Smooth muscle cell (in vitro differentiated cells): ENCODE measurements at regions not wholly inside any gene's neighbourhood (a gene's known extent, or its start where the extent isn't known, plus 50 kb on each side); places are given as distances from the start of the nearest gene placed in this dataset.

Experiments used
- DNase-seq: peaks from one replicate; lab custom pipeline; 2025; ENCODE audit not compliant: unreplicated experiment; lab: John Stamatoyannopoulos, UW
- H2AFZ ChIP-seq: fragments of 200-600 bp; sonication (generic); 2 replicates; pipeline ENCODE4 v1.6.0; 2016; ENCODE audit warnings: antibody characterized with exemption, low read depth, mild to moderate bottlenecking
- H3F3A ChIP-seq: fragments of 200-600 bp; sonication (generic); 2 replicates; pipeline ENCODE4 v1.6.0; 2017; ENCODE audit warnings: antibody characterized with exemption, low read depth
- H3K27ac ChIP-seq: fragments of 200-600 bp; sonication (generic); 2 replicates; pipeline ENCODE4 v1.5.1; 2016; ENCODE audit warnings: low read depth, mild to moderate bottlenecking
- H3K27me3 ChIP-seq: fragments of 200-600 bp; sonication (generic); 2 replicates; pipeline ENCODE4 v1.6.1; 2016; ENCODE audit warnings: low read depth, mild to moderate bottlenecking
- H3K36me3 ChIP-seq: fragments of 200-600 bp; sonication (generic); 2 replicates; pipeline ENCODE4 v1.5.1; 2016; ENCODE audit warnings: low read depth
- H3K4me1 ChIP-seq: fragments of 200-600 bp; sonication (generic); 2 replicates; pipeline ENCODE4 v1.5.1; 2016; ENCODE audit warnings: low read depth
- H3K4me2 ChIP-seq: fragments of 200-600 bp; sonication (generic); 2 replicates; pipeline ENCODE4 v1.6.0; 2016; ENCODE audit warnings: mild to moderate bottlenecking
- H3K4me3 ChIP-seq: fragments of 200-600 bp; sonication (generic); 2 replicates; pipeline ENCODE4 v1.5.1; 2016; ENCODE audit warnings: mild to moderate bottlenecking
- H3K79me2 ChIP-seq: fragments of 200-600 bp; sonication (generic); 2 replicates; pipeline ENCODE4 v1.6.0; 2016; ENCODE audit warnings: low read depth, mild to moderate bottlenecking
- H3K9ac ChIP-seq: fragments of 200-600 bp; sonication (generic); 2 replicates; pipeline ENCODE4 v1.6.0; 2016; ENCODE audit warnings: low read depth
- H3K9me3 ChIP-seq: fragments of 200-600 bp; sonication (generic); replicated peaks from 2 replicates; pipeline ENCODE4 v1.5.1; 2016; ENCODE audit warnings: low read depth
- H4K20me1 ChIP-seq: fragments of 200-600 bp; sonication (generic); 2 replicates; pipeline ENCODE4 v1.6.0; 2016; ENCODE audit warnings: low read depth
- WGBS: methylation state at CpG from one replicate; pipeline ENCODE4 v1.1.7; 2016; ENCODE audit warnings: low lambda C conversion rate; 5-methylcytosine and 5-hydroxymethylcytosine counted together
- TF ChIP-seq, protein P1 (sequence below): fragments of 200-600 bp; sonication (generic); IDR thresholded peaks from 2 replicates; pipeline ENCODE4 v1.5.1; 2017; ENCODE audit warnings: borderline replicate concordance, mild to moderate bottlenecking, antibody characterized with exemption; ENCODE audit not compliant: insufficient read depth, poor library complexity, severe bottlenecking

DNA sequence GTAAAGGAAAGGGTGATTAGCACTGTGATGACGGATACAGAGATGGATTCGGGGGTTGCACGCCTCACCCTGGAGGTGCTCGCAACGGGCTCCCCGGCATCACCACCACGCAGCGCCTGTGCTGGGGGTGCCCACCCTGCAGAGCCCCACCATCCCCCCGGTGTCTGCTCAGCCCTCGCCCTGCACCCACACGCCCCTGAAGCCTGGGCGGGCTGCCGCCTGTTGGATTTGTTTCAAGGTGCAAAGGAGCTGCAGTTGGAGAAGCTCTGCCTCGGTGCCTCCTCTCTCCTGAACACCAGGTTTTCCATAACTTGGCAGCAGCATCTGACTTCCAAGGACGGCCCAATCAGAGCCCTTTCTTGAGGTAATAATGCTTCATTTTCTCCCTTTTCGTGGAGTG is 106.1 kb upstream of the TMEM132D start:
- no peak for DNase-seq
- H3K27ac ChIP-seq: no peak overlapping the region
- no peaks in the 10 kb centered on the region for H3K36me3 ChIP-seq
- H3K9ac ChIP-seq: no peak overlapping the region
- no peaks in the 10 kb centered on the region for H3F3A ChIP-seq
- H3K4me3 ChIP-seq: no peak overlapping the region
- no peaks in the 10 kb centered on the region for H3K79me2 ChIP-seq
- TF ChIP-seq, protein P1, sequence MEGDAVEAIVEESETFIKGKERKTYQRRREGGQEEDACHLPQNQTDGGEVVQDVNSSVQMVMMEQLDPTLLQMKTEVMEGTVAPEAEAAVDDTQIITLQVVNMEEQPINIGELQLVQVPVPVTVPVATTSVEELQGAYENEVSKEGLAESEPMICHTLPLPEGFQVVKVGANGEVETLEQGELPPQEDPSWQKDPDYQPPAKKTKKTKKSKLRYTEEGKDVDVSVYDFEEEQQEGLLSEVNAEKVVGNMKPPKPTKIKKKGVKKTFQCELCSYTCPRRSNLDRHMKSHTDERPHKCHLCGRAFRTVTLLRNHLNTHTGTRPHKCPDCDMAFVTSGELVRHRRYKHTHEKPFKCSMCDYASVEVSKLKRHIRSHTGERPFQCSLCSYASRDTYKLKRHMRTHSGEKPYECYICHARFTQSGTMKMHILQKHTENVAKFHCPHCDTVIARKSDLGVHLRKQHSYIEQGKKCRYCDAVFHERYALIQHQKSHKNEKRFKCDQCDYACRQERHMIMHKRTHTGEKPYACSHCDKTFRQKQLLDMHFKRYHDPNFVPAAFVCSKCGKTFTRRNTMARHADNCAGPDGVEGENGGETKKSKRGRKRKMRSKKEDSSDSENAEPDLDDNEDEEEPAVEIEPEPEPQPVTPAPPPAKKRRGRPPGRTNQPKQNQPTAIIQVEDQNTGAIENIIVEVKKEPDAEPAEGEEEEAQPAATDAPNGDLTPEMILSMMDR: no peak
- H2AFZ ChIP-seq: no peak overlapping the region
- H3K4me2 ChIP-seq: no peak overlapping the region
- WGBS: 96% methylated on average over 16 of the region's 16 CpGs
- H3K9me3 ChIP-seq: no peaks in the 10 kb centered on the region
- H3K4me1 ChIP-seq: no peaks in the 10 kb centered on the region
- H4K20me1 ChIP-seq: no peaks in the 10 kb centered on the region
- H3K27me3 ChIP-seq: peaks cover 45% of the 10 kb centered on the region

DNA sequence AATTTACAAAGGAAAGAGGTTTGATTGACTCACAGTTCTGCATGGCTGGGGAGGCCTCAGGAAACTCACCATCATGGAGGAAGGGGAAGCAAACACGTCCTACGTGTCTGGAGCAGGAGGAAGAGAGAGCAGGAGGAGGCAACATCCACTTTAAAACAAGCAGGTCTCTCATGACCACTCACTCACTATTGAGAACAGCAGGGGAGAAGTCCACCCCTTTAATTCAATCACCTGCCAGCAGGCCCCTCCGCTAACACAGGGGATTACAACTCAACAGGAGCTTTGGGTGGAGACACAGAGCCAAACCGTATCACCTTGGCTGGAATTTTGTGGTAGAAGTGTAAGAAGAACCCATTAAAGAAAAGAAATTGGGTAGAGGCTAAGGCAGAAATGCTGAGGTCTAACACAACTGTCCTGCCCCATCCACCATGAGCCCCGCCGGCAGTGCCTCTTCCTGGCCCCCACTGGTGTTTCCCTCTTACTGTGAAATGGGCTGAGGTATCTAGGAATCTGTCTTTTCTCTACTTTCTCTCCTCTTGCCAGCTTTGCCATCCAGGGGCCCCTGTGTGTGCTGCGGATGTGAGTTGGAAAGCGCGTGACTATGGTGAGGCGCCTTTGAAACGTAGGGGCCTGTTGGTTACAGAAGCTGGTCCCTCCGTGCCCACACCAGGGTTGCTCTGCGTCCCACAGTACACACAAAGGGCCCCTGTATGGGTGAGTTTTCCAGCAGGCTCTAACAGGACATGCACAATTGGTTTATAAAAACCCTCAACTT is 108.0 kb upstream of the TMEM132D start:
- Histone ChIP-seq H3F3A (no peaks in the 10 kb centered on the region), H3K4me3 (no peak overlapping the region), H3K27ac (no peak overlapping the region), H3K4me2 (no peak overlapping the region), H3K79me2 (no peaks in the 10 kb centered on the region), H4K20me1 (no peaks in the 10 kb centered on the region), H3K9me3 (no peaks in the 10 kb centered on the region), H3K27me3 (peaks cover 45% of the 10 kb centered on the region), H3K9ac (no peak overlapping the region), H3K4me1 (no peaks in the 10 kb centered on the region), H3K36me3 (no peaks in the 10 kb centered on the region), H2AFZ (no peak overlapping the region)
- DNase-seq: no peak
- 84% methylated on average over 13 of the region's 13 CpGs for WGBS
- TF ChIP-seq, protein P1: no peak

DNA sequence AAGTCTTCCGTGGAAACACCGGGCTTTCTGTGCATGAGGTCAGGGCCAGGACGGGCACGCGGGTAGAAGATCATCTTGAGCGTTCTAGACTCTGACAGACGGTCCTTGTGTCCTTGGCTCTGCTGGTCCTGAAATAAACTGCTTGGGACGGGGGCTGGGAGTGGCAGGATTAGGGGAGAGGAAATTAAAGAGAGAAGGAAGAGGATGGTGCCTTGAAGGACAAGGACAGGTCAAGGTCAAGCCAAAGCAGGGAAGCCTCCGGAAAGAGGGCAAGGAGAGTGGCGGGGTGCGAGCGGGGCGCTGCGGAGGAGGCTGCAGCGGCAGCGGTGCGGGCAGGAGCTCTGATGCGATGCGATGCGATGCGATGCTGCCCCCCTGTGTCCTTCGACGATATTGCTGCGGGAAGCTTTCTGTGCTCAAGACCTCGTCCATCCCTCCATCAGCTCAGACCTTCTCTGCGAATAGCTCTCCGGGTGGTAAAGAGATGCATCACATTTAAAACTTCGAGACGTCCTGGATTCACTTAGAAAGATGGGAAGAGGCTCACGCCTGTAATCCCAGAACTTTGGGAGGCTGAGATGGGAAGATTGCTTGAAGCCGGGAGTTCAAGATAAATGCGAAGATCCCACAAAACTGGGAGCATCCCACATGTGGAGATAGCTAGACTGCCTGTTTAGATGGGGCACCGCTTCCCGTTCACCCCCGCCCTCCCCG is 110.1 kb upstream of the TMEM132D start:
- H2AFZ ChIP-seq: no peak overlapping the region
- peak overlapping the region; percentile 37 for H3K4me2 ChIP-seq
- 20% methylated on average over 35 of the region's 36 CpGs for WGBS
- no peaks in the 10 kb centered on the region for H3K79me2 ChIP-seq
- H3K27ac ChIP-seq: no peak overlapping the region
- H3K9ac ChIP-seq: no peak overlapping the region
- peak; percentile 14 for DNase-seq
- H3K4me1 ChIP-seq: no peaks in the 10 kb centered on the region
- H3K36me3 ChIP-seq: no peaks in the 10 kb centered on the region
- peaks cover 42% of the 10 kb centered on the region for H3K27me3 ChIP-seq
- H3K4me3 ChIP-seq: no peak overlapping the region
- H3K9me3 ChIP-seq: no peaks in the 10 kb centered on the region
- TF ChIP-seq, protein P1: peak; percentile 59
- no peaks in the 10 kb centered on the region for H3F3A ChIP-seq
- H4K20me1 ChIP-seq: no peaks in the 10 kb centered on the region
